ENCODE measurements at regions not wholly inside any gene's neighbourhood (a gene's known extent, or its start where the extent isn't known, plus 50 kb on each side); places are given as distances from the start of the nearest gene placed in this dataset.

DNA sequence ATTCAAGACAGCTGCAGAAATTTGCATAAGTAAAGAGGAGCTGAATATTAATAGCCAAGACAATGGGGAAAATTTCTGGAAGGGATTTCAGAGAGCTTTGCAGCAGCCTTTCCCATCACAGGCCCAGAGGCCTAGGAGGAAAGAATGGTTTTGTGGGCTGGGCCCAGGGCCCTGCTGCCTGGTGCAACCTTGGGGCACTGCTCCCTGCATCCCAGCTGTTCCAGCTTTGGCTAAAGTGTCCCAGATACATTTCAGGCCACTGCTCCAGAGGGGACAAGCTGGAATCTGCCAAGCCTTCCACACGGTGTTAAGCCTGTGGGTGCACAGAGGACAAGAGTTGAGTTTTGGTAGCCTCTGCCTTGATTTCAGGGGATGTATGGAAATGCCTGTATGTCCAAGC is 185.6 kb upstream of the SFRP2 start:
- DNase-seq (ENCODE audit: low read depth) = no peak

DNA sequence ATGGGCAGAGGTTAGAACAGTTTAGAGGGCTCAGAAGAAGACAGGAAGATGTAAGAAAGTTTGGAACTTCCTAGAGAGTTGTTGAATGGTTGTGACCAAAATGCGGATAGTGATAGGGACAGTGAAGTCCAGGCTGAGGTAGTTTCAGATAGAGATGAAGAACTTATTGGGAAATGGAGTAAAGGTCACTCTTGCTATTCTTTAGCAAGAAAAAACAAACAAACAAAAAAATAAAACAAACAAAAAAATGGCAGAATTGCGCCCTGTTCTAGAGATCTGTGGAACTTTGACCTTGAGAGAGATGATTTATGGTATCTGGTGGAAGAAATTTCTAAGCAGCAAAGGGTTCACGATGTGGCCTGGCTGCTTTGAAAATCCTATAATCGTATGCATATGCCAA is 185.1 kb upstream of the SFRP2 start:
- no peak for DNase-seq (ENCODE audit: low read depth)
- TF ChIP-seq, protein P1, sequence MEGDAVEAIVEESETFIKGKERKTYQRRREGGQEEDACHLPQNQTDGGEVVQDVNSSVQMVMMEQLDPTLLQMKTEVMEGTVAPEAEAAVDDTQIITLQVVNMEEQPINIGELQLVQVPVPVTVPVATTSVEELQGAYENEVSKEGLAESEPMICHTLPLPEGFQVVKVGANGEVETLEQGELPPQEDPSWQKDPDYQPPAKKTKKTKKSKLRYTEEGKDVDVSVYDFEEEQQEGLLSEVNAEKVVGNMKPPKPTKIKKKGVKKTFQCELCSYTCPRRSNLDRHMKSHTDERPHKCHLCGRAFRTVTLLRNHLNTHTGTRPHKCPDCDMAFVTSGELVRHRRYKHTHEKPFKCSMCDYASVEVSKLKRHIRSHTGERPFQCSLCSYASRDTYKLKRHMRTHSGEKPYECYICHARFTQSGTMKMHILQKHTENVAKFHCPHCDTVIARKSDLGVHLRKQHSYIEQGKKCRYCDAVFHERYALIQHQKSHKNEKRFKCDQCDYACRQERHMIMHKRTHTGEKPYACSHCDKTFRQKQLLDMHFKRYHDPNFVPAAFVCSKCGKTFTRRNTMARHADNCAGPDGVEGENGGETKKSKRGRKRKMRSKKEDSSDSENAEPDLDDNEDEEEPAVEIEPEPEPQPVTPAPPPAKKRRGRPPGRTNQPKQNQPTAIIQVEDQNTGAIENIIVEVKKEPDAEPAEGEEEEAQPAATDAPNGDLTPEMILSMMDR (IDR thresholded peaks at IDR 0.05; ENCODE audit: insufficient read depth, low read depth, low read length) = no peak

More for the DNA sequence above, 185.6 kb upstream of the SFRP2 start:
- H3K4me3 ChIP-seq (ENCODE audit: low read depth, low read length) = no peak overlapping the region
- TF ChIP-seq, protein P1 (IDR thresholded peaks at IDR 0.05; ENCODE audit: insufficient read depth, low read depth, low read length) = no peak

DNA sequence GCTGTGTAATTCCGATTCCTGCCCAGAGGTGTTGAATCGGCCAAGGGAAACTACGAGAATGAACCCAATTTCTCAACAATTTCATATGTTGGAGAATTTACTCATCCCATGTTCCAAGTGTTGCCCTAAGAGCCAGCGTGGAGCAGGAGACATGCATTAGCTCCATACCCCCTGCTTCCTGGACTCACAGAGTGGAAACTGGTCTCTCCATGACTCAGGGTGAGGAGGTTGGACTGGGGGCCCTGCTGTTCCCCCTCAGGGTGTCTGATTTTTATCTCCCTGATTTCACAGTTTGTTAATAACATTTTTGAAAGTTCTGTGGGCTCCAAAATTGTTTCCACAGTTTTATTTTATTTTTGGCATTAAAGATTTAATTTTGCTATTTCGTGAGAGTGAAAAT is 183.0 kb upstream of the SFRP2 start:
- TF ChIP-seq, protein P1 (IDR thresholded peaks at IDR 0.05; ENCODE audit: insufficient read depth, low read depth, low read length) = no peak
- H3K4me3 ChIP-seq (ENCODE audit: low read depth, low read length) = no peak overlapping the region
- DNase-seq (ENCODE audit: low read depth) = no peak

More for the DNA sequence above, 185.1 kb upstream of the SFRP2 start:
- no peak overlapping the region for H3K4me3 ChIP-seq (ENCODE audit: low read depth, low read length)

DNA sequence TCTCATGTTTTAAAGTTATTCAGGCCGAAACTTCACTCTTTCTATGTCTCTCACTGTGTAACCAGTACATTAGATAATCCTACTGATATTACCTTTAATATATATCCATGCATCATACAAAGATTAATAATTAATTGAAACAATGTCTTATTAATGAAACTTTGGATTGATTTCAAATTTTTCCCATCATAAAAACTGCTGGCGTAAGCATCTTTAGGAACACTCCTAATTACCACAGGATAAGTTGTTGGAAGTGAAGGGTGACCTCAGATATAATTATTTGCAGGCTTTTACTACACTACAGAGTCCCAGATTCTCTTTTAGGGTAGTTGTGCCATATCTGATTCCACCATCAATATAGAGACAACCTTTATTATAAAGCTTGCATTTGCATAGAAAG is 181.3 kb upstream of the SFRP2 start:
- H3K4me3 ChIP-seq (ENCODE audit: low read depth, low read length) = no peak overlapping the region
- TF ChIP-seq, protein P1 (IDR thresholded peaks at IDR 0.05; ENCODE audit: insufficient read depth, low read depth, low read length) = no peak
- no peak for DNase-seq (ENCODE audit: low read depth)

DNA sequence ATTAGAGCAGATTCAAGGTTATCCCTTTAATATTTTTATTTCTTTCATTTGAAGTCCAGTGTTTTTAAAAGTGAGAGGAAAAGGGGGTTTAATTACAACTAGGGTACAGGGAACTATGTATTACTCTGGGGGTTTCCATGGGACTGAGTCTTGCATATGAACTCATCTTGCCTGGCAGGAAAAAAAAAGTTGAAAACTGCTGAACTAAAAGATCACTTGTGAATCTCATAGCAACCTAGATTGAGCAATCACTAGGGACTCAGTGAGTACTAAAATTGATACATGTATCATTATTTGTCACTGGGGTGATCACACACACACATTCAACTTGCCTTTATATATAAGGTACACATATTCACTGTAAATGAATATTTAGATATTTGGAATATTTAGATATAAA is 180.7 kb upstream of the SFRP2 start:
- TF ChIP-seq, protein P1 (IDR thresholded peaks at IDR 0.05; ENCODE audit: insufficient read depth, low read depth, low read length) = no peak
- DNase-seq (ENCODE audit: low read depth) = no peak
- no peak overlapping the region for H3K4me3 ChIP-seq (ENCODE audit: low read depth, low read length)

DNA sequence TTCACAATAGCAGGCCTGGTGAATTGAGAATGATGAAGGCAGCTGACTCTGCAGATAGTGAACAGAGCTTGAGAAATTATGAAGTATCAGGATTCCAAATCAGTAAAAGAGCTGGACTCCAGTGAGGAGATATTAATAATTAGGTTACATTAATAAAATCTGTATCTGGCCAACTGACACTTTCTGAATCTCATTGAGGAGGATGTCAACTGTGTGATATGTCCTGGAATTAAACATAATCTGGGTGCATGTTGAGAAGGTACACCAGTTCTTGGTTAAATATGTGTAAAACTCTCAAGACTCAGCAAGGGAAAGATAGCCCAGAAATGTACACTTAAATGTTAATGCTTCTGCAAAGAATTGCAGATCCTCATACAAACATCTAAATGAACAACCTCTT is 177.8 kb upstream of the SFRP2 start:
- DNase-seq (ENCODE audit: low read depth) = no peak
- no peak overlapping the region for H3K4me3 ChIP-seq (ENCODE audit: low read depth, low read length)
- TF ChIP-seq, protein P1 (IDR thresholded peaks at IDR 0.05; ENCODE audit: insufficient read depth, low read depth, low read length) = no peak

DNA sequence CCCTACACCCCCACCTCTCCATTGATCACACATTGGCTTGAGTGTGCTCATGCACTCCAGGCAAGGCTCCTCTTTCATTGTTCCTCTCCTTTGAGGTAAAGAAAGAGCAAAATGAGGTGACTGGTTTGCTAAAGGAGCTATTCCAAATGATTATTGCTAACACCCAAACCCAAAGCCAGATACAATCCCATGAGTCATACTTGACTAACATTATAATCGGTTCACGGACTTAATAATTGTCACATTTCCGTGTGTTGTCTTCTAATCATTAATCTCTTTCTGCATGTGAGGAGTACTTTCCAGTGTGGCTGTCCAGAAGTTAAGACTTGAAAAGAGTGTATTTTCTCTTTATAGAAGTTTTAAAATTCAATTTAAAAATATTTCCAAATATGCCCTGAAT is 174.3 kb upstream of the SFRP2 start:
- TF ChIP-seq, protein P1 (IDR thresholded peaks at IDR 0.05; ENCODE audit: insufficient read depth, low read depth, low read length) = no peak
- no peak for DNase-seq (ENCODE audit: low read depth)
- no peak overlapping the region for H3K4me3 ChIP-seq (ENCODE audit: low read depth, low read length)
